ENCODE measurements at regions not wholly inside any gene's neighbourhood (a gene's known extent, or its start where the extent isn't known, plus 50 kb on each side); places are given as distances from the start of the nearest gene placed in this dataset.

DNA sequence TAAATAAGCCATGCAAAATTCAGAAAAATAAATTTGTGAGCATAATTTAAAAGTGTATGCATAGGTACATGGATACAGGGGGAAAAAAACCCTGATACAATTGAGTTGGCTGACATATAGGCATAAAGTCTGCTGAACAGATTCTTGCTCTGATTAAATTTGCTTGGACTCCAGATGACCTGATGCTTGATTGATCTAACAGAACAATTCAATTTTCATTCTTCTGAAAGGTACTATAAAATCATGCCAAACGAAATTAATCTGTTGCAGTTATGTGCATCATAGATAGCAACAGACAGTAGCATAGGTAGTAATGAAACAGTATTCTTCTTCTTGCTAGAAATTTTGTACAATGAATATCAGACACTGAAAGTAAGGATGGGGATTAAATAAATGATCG is 578.2 kb upstream of the SLITRK6 start:
- TF ChIP-seq FOXK1 (CRISPR knock-in tag; IDR thresholded peaks at IDR 0.05) (no peak), ZNF138 (CRISPR knock-in tag; conservative IDR thresholded peaks at IDR 0.05) (no peak), MXD4 (CRISPR knock-in tag; IDR thresholded peaks at IDR 0.05; ENCODE audit: borderline replicate concordance) (no peak), SOX15 (CRISPR knock-in tag; IDR thresholded peaks at IDR 0.05) (no peak), JUN (CRISPR knock-in tag; IDR thresholded peaks at IDR 0.05) (no peak)
- TF ChIP-seq, protein P1, sequence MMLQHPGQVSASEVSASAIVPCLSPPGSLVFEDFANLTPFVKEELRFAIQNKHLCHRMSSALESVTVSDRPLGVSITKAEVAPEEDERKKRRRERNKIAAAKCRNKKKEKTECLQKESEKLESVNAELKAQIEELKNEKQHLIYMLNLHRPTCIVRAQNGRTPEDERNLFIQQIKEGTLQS (CRISPR knock-in tag; conservative IDR thresholded peaks at IDR 0.05): no peak
- TF ChIP-seq, protein P2, sequence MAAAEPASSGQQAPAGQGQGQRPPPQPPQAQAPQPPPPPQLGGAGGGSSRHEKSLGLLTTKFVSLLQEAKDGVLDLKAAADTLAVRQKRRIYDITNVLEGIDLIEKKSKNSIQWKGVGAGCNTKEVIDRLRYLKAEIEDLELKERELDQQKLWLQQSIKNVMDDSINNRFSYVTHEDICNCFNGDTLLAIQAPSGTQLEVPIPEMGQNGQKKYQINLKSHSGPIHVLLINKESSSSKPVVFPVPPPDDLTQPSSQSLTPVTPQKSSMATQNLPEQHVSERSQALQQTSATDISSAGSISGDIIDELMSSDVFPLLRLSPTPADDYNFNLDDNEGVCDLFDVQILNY (CRISPR knock-in tag; IDR thresholded peaks at IDR 0.05): no peak
- TF ChIP-seq, protein P3, sequence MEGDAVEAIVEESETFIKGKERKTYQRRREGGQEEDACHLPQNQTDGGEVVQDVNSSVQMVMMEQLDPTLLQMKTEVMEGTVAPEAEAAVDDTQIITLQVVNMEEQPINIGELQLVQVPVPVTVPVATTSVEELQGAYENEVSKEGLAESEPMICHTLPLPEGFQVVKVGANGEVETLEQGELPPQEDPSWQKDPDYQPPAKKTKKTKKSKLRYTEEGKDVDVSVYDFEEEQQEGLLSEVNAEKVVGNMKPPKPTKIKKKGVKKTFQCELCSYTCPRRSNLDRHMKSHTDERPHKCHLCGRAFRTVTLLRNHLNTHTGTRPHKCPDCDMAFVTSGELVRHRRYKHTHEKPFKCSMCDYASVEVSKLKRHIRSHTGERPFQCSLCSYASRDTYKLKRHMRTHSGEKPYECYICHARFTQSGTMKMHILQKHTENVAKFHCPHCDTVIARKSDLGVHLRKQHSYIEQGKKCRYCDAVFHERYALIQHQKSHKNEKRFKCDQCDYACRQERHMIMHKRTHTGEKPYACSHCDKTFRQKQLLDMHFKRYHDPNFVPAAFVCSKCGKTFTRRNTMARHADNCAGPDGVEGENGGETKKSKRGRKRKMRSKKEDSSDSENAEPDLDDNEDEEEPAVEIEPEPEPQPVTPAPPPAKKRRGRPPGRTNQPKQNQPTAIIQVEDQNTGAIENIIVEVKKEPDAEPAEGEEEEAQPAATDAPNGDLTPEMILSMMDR (IDR thresholded peaks at IDR 0.05): no peak

Measured in WTC11 (cell line).